HG03045 (cell line): ENCODE measurements at regions not wholly inside any gene's neighbourhood (a gene's known extent, or its start where the extent isn't known, plus 50 kb on each side); places are given as distances from the start of the nearest gene placed in this dataset.
"Not testable (repeated sequence)": the region's sequence is repeated elsewhere in the genome, so short reads cannot be mapped to it uniquely, and the experiment has no call there.

Experiments used
- ATAC-seq: cut with Tn5 transposase; IDR thresholded peaks from one replicate; pipeline ENCODE4 v1.9.1; 2021; ENCODE audit warnings: mild to moderate bottlenecking, moderate library complexity; ENCODE audit not compliant: unreplicated experiment

DNA sequence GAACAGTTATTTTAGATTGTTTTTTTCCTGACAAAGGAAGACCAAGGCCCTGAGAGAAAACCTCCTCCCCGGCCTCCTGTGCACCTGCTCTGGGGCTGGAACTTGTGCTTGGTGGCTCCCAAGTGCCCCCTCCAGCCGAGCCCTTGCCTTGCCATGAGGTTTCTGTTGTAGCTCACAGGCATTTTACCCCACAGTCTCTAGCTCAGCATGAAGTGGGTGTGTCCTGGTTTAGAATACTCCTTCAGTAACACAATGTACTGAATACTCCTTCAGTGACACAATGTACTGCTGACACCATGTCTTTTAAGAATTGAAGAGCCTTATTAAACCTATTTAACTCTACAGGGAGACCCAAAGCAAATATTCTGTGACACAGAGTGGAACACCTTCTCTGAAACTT, 116.1 kb downstream of the OR4M2 start:
- not testable (repeated sequence) for ATAC-seq

DNA sequence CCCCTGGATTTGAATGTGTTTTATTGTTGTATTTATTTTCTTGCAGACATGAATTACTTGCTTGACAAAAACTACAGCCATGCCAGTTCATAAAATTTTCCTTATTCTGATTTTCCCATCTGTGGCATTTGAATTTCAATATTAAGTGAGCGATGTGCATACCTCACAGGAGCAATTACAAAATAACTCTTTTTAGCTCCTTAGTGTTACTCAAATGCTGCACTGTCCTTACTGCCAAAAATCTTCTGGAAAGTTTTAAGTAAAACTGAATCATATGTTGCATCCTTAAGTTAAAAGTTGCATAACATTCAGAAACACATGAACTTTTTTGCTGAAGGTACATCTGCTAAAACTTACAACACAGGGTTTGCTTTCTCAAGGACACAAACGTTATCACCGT, 120.1 kb downstream of the OR4M2 start:
- not testable (repeated sequence) for ATAC-seq

DNA sequence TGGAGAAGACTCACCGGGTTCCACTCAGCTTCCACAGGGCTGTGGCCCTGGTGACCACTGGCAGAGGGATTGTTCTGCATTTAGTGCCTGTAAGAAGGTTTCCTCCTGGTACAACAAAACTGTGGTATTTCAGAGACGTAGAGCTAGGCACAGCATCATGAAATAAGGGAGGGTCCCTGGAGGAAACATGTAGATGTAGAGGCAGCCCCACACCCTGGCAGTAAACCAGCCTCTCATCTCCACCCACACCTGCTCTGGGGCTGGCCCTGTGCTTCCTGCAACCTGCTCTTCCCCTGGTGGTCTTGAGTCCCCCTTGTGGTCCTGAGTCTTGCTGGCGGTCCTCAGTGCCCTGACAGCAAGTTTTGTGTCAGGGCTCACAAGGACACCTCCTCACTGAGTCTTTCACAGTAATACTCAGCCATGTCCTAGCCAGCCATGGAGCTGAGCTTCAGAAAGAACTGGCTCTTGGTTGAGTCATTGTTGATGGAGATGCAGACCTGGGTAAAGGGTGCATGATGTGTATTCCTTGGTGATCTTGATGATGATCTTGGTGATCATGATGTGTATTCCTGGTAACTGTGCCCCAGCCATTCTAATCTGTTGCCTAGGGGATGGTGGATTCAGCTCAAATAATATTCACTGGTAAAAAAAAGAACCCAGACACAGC, 121.8 kb downstream of the OR4M2 start:
- ATAC-seq, result not testable (repeated sequence)

DNA sequence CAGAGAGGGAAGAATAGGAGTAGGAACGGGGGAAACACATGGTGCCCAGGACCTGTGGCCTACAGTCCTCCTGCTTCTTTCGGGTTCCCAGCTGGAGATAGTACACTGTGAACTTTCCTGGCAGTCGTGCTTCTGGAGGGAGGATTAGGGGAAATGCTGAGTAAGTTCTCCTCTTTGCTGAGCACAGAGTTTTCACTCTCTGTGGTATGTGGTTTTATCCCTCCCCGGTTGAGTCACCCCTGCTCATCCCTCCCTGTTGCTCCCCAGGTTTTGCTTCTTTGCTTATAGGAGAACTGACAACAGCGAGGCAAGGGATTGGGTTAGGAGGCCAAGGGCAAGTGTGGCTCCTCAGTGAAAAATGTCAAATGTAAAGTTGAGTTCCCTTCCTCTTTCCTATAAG, 122.9 kb downstream of the OR4M2 start:
- not testable (repeated sequence) for ATAC-seq

DNA sequence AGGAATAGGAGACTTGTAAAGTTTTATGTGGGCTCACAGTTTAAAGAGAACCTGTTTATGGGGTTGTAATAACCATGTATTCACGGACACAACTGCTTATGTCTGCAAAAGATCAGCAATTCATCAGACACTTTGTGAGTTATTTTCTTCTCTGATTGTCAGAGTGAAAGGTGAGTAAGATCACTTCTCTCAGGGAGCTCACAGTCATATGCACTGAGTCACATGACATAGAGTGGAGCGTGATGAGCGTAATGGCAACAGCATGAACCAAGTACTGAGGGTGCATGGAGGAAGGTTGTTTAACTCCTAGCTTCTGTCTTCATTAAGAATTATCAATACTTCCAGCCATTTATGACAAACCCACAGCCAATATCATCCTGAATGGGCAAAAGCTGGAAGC, 128.8 kb downstream of the OR4M2 start:
- not testable (repeated sequence) for ATAC-seq

DNA sequence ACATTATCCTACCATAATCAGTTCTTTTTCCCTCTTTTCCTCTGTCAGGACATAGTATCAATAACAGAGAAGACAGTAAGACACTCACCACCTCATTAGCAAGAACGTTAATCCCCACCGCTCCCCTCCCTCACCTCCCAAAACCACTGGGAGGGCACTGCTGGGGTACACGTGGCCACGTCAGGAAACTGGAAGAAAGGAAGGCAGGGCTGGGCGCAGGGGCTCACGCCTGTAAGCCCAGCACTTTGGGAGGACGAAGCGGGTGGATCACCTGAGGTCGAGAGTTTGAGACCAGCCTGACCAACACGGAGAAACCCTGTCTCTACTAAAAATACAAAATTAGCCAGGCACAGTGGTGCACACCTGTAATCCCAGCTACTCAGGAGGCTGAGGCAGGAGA, 142.3 kb downstream of the OR4M2 start:
- not testable (repeated sequence) for ATAC-seq

DNA sequence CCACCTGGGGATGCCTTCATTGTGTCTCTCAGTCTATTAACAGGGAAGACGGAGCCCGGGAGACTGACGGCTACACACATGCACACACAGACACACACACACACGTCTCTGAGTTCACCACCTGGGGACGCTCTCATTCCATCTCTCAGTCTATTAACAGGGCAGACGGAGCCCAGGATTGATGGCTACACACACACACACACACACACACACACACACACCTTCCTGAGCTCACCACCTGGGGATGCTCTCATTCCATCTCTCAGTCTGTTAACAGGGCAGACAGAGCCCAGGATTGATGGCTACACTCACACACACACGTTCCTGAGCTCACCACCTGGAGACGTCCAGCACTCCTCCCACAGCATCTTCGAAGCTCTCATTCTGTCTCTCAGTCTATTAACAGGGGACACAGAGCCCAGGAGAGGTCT, 143.9 kb downstream of the OR4M2 start:
- no peak for ATAC-seq

DNA sequence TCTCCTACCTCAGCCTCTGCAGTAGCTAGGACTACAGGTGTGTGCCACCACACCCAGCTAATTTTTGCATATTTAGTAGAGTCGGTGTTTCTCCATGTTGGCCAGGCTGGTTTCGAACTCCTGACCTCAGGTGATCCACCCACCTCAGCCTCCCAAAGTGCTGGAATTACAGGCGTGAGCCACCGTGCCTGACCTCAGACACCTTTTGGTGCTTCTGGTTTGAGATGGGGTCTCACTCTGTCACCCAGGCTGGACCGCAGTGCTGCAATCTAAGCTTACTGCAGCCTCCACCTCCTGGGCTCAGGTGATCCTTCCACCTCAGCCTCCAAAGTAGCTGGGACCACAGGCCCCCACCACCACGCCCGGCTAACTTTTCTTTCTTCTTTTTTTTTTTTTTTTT, 144.6 kb downstream of the OR4M2 start:
- not testable (repeated sequence) for ATAC-seq

DNA sequence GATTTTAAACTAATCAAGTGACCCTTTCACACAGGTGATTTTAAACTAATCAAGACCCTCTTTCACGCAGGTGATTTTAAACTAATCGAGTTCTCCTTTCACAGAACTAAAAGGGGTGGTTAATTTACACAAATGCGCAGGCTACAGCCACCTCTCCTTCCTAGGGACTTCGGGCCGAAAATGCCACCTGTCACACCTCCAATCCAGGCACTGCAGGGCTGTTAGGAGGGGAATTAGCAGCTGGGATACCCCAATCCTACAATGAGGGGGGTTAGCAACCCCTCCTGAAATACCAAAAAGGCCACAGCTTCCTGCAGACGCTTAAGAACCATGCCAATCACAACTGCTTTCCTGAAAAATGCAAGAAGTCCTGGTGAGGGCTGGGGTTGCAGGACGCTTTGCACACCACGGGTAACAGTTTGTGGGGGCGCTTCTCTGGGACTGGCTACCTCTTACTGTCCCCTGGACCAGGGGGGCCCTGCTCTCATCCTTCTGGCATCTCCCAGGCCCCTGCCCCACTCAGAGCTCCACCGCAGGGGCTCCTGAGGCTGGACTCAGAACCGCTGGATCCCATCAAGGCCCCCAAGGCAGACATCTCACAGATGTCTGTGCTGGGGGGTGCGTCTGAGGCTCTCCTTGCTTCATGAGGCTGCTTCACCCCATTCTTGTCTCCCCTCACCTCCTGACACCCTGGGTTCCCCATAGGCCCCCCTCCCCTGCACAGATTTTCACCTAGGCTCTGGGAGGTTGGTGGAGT, 145.9 kb downstream of the OR4M2 start:
- no peak for ATAC-seq

DNA sequence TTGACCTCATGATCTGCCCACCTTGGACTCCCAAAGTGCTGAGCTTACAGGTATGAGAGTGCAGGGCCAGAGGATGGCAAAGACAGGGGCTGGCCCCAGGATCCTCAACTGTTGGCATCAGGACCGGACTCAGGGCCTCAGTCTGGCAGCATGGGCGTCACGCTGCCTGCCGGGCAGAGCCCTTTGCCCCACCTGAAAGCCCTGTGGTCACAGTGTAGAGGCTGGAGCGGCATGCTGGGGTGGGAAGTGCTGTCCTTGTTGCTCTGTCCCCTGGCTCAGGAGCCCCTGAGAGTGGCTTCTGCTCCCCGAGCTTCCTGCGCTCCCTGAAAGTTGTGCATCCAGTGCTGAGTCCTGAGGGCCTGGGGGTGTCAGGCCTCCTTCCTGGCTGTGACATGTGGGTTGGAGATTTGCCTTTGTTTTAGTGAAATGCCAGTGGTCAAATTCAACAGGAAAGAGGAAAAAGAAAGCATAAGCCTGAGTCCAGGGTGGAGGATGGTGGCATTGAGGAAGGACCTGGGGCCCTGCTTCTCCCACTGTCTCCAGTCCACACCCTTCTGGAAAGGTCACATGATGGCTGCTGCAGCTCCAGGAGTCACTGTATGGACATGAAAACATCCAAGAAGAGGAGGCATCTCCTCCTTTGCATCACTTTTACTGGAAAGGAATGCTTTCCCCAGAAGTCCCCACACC, 147.2 kb downstream of the OR4M2 start:
- no peak for ATAC-seq

DNA sequence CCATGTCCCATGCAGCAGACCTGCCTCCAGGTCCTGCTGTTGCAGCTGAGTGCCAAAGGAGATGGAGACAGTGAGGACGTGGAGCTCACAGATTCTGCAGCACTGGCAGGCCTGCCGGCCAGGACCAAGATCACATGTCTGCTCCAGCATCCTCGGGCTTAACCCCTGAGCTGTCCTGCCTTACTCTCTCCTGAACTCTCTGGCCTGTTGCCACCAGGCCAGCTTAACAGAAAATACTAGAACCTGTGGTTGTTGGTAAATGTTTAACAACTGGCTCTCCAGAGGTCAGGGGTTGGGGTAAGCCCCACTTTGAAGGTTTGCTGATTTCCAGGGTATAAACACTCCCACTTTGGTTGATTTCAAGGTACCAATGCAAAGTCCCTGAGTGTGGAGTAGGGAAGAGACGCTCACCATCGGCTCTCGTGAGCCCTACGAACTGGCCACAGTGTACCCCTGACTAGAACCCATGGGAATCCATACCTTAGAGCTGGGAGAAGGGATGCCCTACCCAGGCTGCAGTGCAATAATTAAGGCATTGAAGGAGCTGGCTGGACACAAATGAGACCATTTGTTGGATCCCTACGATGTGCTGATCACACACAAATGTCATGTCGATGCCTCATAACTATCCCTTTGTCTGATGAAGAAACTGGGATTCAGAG, 147.9 kb downstream of the OR4M2 start:
- ATAC-seq, result no peak

DNA sequence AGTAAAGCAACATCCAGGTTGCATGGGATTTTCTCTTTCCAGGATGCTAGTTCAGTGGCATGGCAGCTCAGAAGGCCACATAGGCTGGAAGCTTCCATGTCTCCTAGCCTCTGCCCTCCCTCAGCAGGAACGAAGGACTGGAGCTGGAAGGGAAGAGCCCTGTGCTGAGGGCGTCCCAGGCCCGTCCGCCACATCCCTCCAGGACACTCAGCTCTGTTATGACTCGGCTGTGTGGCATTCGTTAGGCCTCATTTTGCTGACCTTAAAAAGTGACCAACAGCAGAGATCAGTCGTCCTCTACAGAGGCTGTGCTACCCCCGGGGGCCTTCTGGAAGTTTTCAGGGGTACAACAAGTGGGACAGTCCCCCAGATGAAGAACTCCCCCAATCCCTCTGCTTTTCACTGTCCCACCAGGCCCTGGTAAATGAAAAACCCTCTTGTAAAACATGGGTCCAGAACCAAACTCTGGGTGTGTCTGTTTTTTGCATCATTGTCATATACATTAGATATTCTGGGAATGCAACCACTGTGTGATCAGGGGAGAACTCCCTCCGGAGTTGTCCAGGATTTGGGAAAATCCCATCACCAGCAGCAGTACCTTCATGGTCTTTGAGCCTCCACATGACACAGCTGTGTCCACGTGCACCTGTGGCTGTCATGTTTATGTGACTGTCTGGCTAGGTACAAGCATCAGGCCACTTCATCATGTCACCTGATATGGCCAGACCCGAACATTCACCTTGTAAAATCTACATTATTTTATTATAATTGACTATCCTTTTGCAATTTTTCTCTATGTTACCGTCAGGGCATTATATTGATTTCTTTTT, 149.9 kb downstream of the OR4M2 start:
- ATAC-seq, result no peak

DNA sequence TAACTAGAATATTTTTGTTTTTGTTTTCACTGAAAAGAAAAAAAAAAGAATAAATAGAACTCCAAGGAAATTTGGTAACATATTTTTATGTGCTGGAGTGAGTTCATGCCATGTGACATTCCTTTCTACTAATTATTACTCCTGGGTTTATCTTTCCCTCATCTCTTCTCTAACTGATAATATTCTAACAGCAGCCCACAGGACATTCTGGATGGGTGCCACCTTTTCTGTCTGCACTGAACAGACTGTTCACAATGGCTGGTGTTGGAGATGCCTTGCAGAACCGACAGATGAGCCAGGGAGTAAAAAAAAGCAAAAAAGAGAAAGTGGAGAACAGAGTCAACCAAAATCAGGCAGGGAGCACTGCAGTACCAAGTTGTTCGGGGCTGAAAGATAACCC, 151.3 kb downstream of the OR4M2 start:
- no peak for ATAC-seq

DNA sequence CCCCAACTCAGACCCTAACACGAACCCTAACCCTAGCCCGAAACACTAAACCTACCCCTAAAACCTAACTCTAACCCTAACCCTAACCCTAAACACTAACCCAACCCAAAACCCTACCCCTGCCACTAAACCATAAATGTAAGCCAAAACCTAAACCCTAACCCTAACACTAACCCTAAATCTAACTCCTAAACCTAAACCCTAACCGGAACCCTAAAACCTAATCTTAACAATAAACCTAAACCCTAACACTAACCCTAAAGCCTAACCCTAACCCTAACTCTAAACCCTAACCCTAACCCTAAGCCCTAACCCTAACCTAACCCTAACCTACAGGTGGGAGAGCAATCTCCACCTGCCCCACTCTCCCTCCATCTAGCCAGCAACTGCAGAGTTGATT, 152.3 kb downstream of the OR4M2 start:
- no peak for ATAC-seq

DNA sequence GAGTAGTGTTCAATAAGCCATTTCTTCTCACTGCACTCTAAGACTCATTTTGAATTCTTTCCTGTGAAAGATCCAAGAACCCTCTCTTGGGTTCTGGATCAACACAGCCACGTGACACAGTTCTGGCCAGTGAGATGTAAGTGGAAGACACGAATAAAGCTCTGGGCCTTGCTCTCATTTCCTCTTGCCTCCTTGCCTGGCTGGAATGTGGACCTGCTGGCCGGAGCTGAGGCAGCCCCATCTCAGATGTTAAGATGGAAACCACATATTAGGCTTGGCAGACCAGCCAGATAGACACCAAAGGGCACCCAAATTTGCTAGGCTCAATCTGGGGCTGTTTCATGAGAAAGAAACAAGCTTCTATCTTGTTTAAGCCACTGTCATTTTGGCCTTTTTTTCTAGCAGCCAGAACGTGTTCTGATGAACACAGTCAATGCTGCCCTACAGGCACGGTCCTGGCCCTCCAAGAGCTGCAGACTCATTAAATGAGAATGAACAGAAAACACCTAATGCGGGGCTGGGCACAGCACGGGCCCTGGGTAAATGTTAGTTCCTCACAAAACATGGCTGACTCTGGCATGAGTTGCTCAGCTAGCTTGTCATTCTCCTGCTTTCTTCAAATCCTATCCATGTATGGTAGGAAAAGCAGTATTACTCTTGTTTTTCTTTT, 155.1 kb downstream of the OR4M2 start:
- ATAC-seq, result not testable (repeated sequence)

DNA sequence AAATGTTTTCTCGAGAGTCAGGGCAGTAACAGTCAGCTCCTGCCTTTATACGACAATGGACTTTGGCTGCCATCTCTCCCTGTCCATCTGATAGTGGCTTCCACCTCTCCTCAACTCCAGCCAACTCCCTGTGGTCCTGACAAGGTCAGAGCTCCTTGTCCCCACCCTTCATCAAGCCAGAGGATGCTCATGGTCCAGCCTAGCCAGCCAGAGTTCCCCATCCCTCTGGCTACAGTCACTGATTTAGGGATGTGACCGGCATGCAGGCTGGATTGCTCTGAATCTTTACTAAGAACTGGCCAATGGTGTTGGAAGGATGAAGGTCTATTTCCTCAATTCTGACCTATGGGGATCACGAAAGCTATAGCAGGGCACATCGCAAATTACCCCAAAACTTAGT, 156.1 kb downstream of the OR4M2 start:
- no peak for ATAC-seq

DNA sequence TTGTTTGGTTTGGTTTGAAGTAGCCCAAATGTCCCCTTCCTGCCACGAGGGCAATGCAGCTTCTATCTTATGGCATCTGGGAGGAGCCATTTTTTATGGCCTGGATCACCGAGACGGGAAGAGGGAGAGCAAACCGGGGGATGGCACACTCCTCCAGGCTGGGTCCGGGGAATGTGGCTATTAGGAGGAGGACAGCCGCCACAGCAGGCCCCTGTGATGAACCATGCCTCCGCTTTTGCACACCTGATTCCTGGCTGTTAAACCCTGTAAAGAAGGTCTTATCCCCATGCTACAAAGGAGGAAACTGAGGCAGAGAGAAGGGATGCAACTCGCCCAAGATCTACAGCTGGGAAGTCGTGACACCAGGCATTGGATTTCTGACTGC, 157.6 kb downstream of the OR4M2 start:
- no peak for ATAC-seq

DNA sequence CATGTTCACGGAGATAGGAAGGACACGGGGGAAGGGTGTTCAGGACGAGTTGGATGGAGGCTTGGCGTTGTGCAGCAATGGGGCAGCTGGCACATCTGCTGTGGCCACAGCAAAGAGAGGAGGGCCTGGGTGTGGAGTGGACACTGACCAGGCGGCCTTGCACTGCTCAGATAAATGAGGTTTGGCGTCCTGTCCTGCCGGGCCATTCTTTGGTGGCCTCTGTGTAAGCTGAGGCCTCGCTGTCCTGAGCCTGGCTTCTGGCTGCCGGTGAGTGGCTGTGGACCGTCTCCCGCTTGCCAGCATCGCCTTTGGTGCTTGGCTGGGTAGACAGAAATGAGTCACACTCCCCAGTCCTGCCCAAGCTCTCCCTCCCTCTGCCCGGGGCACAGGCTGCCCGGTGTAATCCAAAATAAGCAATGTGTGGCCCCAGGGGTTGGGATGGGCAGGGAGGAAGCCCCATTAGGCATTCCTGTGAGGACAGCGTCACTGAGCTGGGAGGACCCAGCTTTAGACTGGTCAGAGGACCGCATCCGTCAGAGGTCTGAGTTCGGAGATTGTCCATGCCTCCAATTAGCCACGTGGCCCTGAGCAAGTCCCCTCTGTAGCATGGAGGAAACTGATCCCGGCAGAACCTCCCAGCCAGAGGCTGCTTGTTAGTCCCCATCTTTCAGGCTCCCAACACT, 158.1 kb downstream of the OR4M2 start:
- not testable (repeated sequence) for ATAC-seq
